NT2/D1 (cell line): ENCODE measurements at regions not wholly inside any gene's neighbourhood (a gene's known extent, or its start where the extent isn't known, plus 50 kb on each side); places are given as distances from the start of the nearest gene placed in this dataset.

Source experiments
- DNase-seq: peaks from one replicate; pipeline ENCODE4 v3.0.0-alpha.2; 2011; ENCODE audit warnings: low read depth, low spot score
- H3K27me3 ChIP-seq: 2 replicates; pipeline ENCODE4 v1.6.0; 2011; ENCODE audit warnings: mild to moderate bottlenecking; ENCODE audit not compliant: insufficient read length, insufficient read depth
- H3K36me3 ChIP-seq: 2 replicates; pipeline ENCODE4 v1.6.1; 2011; ENCODE audit warnings: mild to moderate bottlenecking, low read length, mixed read lengths; ENCODE audit not compliant: insufficient read depth, insufficient read length
- H3K4me1 ChIP-seq: 2 replicates; pipeline ENCODE4 v1.5.1; 2011; ENCODE audit not compliant: insufficient read depth, insufficient read length
- H3K4me3 ChIP-seq: 2 replicates; pipeline ENCODE4 v1.5.1; 2011; ENCODE audit warnings: low read depth; ENCODE audit not compliant: insufficient read length
- H3K9ac ChIP-seq: 2 replicates; pipeline ENCODE4 v1.6.0; 2011; ENCODE audit warnings: low read depth; ENCODE audit not compliant: insufficient read length
- H3K9me3 ChIP-seq: 2 replicates; pipeline ENCODE4 v1.5.1; 2011; ENCODE audit warnings: mild to moderate bottlenecking, low read length; ENCODE audit not compliant: insufficient read depth
- SUZ12 ChIP-seq: IDR thresholded peaks from 2 replicates; pipeline ENCODE4 v1.6.1; 2011; ENCODE audit not compliant: insufficient read length, insufficient read depth; ENCODE audit errors: extremely low read depth
- YY1 ChIP-seq: IDR thresholded peaks from 2 replicates; pipeline ENCODE4 v1.6.1; 2011; ENCODE audit not compliant: insufficient read length, insufficient read depth
- ZNF274 ChIP-seq: IDR thresholded peaks from 2 replicates; pipeline ENCODE4 v1.6.1; 2011; ENCODE audit warnings: mild to moderate bottlenecking, low read depth, low read length

- no peak overlapping the region for H3K9ac ChIP-seq
- no peak overlapping the region for H3K4me3 ChIP-seq
- no peaks in the 10 kb centered on the region for H3K4me1 ChIP-seq
- H3K9me3 ChIP-seq: no peaks in the 10 kb centered on the region
- H3K36me3 ChIP-seq: no peaks in the 10 kb centered on the region
- DNase-seq: no peak
- no peaks in the 10 kb centered on the region for H3K27me3 ChIP-seq
- TF ChIP-seq ZNF274 (no peak), SUZ12 (no peak), YY1 (no peak)
Measured at GRCh38 chr3:161567577-161568361, 71.2 kb downstream of the OTOL1 start.

GRCh38 chr3:161568671-161569070 is 72.1 kb downstream of the OTOL1 start:
- no peak for TF ChIP-seq SUZ12
- TF ChIP-seq ZNF274: no peak
- no peaks in the 10 kb centered on the region for H3K27me3 ChIP-seq
- DNase-seq: no peak
- no peak overlapping the region for H3K9ac ChIP-seq
- H3K4me1 ChIP-seq: no peaks in the 10 kb centered on the region
- H3K9me3 ChIP-seq: no peaks in the 10 kb centered on the region
- no peak overlapping the region for H3K4me3 ChIP-seq
- no peaks in the 10 kb centered on the region for H3K36me3 ChIP-seq

GRCh38 chr3:161571951-161572350 is 75.3 kb downstream of the OTOL1 start:
- Histone ChIP-seq H3K36me3 (no peaks in the 10 kb centered on the region), H3K9me3 (no peaks in the 10 kb centered on the region), H3K4me1 (no peaks in the 10 kb centered on the region), H3K27me3 (no peaks in the 10 kb centered on the region), H3K4me3 (no peak overlapping the region), H3K9ac (no peak overlapping the region)
- no peak for DNase-seq
- TF ChIP-seq SUZ12: no peak
- TF ChIP-seq YY1: no peak
- TF ChIP-seq ZNF274: no peak

GRCh38 chr3:161573136-161573535 is 76.5 kb downstream of the OTOL1 start:
- H3K9ac ChIP-seq: no peak overlapping the region
- DNase-seq: no peak
- H3K36me3 ChIP-seq: no peaks in the 10 kb centered on the region
- H3K4me1 ChIP-seq: no peaks in the 10 kb centered on the region
- no peaks in the 10 kb centered on the region for H3K9me3 ChIP-seq
- H3K4me3 ChIP-seq: no peak overlapping the region
- H3K27me3 ChIP-seq: no peaks in the 10 kb centered on the region
- no peak for TF ChIP-seq ZNF274

GRCh38 chr3:161575901-161576300 is 79.3 kb downstream of the OTOL1 start:
- Histone ChIP-seq H3K4me3 (no peak overlapping the region), H3K36me3 (no peaks in the 10 kb centered on the region), H3K4me1 (no peaks in the 10 kb centered on the region), H3K9me3 (no peaks in the 10 kb centered on the region), H3K27me3 (no peaks in the 10 kb centered on the region), H3K9ac (no peak overlapping the region)
- TF ChIP-seq SUZ12: no peak
- TF ChIP-seq ZNF274: no peak
- TF ChIP-seq YY1: no peak
- DNase-seq: no peak

GRCh38 chr3:161576311-161576710 is 79.7 kb downstream of the OTOL1 start:
- TF ChIP-seq SUZ12: no peak
- TF ChIP-seq YY1: no peak
- no peak for TF ChIP-seq ZNF274
- Histone ChIP-seq H3K27me3 (no peaks in the 10 kb centered on the region), H3K4me3 (no peak overlapping the region), H3K4me1 (no peaks in the 10 kb centered on the region), H3K36me3 (no peaks in the 10 kb centered on the region), H3K9me3 (no peaks in the 10 kb centered on the region), H3K9ac (no peak overlapping the region)
- no peak for DNase-seq

GRCh38 chr3:161576714-161577510 is 80.3 kb downstream of the OTOL1 start:
- no peak for DNase-seq
- H3K27me3 ChIP-seq: no peaks in the 10 kb centered on the region
- TF ChIP-seq ZNF274 (no peak), SUZ12 (no peak), YY1 (no peak)
- H3K4me3 ChIP-seq: no peak overlapping the region
- no peaks in the 10 kb centered on the region for H3K36me3 ChIP-seq
- no peaks in the 10 kb centered on the region for H3K9me3 ChIP-seq
- H3K9ac ChIP-seq: no peak overlapping the region
- H3K4me1 ChIP-seq: no peaks in the 10 kb centered on the region
